Large intestine (tissue), 3 donors: ENCODE measurements at regions not wholly inside any gene's neighbourhood (a gene's known extent, or its start where the extent isn't known, plus 50 kb on each side); places are given as distances from the start of the nearest gene placed in this dataset.

Source experiments
- DNase-seq, 2 donors: peaks; one replicate each; pipeline versions ENCODE4 v3.0.0 to v3.0.0-alpha.2; 2013
- H3K27ac ChIP-seq: one replicate; pipeline ENCODE4 v1.5.1; 2013; ENCODE audit warnings: low read length
- H3K27me3 ChIP-seq: 2 replicates; pipeline ENCODE4 v1.6.1; 2013; ENCODE audit warnings: low read length; ENCODE audit not compliant: control insufficient read depth, insufficient read depth
- H3K36me3 ChIP-seq: 2 replicates; pipeline ENCODE4 v1.6.1; 2013; ENCODE audit warnings: low read length; ENCODE audit not compliant: control insufficient read depth, insufficient read depth
- H3K4me1 ChIP-seq: one replicate; pipeline ENCODE4 v1.6.1; 2013; ENCODE audit warnings: low read length; ENCODE audit not compliant: control insufficient read depth, insufficient read depth
- H3K4me3 ChIP-seq: one replicate; pipeline ENCODE4 v1.5.1; 2013; ENCODE audit warnings: low read length
- H3K9me3 ChIP-seq: one replicate; pipeline ENCODE4 v1.6.1; 2013; ENCODE audit warnings: mild to moderate bottlenecking, low read depth, low read length, moderate library complexity; ENCODE audit not compliant: control insufficient read depth
- whole genome bisulfite sequencing: methylation state at CpG from one replicate; pipeline ENCODE4 v1.1.5; 2013; ENCODE audit warnings: low lambda C conversion rate; ENCODE audit not compliant: insufficient coverage; 5-methylcytosine and 5-hydroxymethylcytosine counted together

GRCh38 chr13:23488442-23488841, 54.9 kb upstream of the SACS start:
- no peaks in the 10 kb centered on the region for H3K9me3 ChIP-seq
- no peaks in the 10 kb centered on the region for H3K4me1 ChIP-seq
- no peak overlapping the region for H3K4me3 ChIP-seq
- no CpG with 5 or more reads among the region's 6 CpGs for WGBS
- H3K27ac ChIP-seq, result no peak overlapping the region
- H3K36me3 ChIP-seq, result no peaks in the 10 kb centered on the region
- no peak for DNase-seq
- peaks cover 2% of the 10 kb centered on the region for H3K27me3 ChIP-seq

- Histone ChIP-seq H3K4me1 (no peaks in the 10 kb centered on the region), H3K27ac (no peak overlapping the region), H3K4me3 (no peak overlapping the region), H3K27me3 (no peaks in the 10 kb centered on the region), H3K9me3 (no peaks in the 10 kb centered on the region), H3K36me3 (no peaks in the 10 kb centered on the region)
- WGBS, result 100% methylated on average over 2 of the region's 2 CpGs
- DNase-seq, result no peak
Observed at GRCh38 chr13:23496255-23496654, 62.8 kb upstream of the SACS start.

GRCh38 chr13:23497191-23497590, 63.7 kb upstream of the SACS start:
- no peak for DNase-seq
- H3K36me3 ChIP-seq, result no peaks in the 10 kb centered on the region
- H3K4me3 ChIP-seq, result no peak overlapping the region
- H3K27me3 ChIP-seq, result no peaks in the 10 kb centered on the region
- H3K4me1 ChIP-seq, result no peaks in the 10 kb centered on the region
- no peaks in the 10 kb centered on the region for H3K9me3 ChIP-seq
- H3K27ac ChIP-seq, result no peak overlapping the region
- no CpG with 5 or more reads among the region's 6 CpGs for WGBS

- no peak for DNase-seq
- Histone ChIP-seq H3K9me3 (no peaks in the 10 kb centered on the region), H3K4me3 (no peak overlapping the region), H3K27me3 (no peaks in the 10 kb centered on the region), H3K36me3 (no peaks in the 10 kb centered on the region), H3K4me1 (no peaks in the 10 kb centered on the region), H3K27ac (no peak overlapping the region)
- 92% methylated on average over 2 of the region's 4 CpGs for WGBS
Observed at GRCh38 chr13:23500849-23501248, 67.3 kb upstream of the SACS start.

GRCh38 chr13:23504180-23504579, 66.0 kb upstream of the TNFRSF19 start:
- Histone ChIP-seq H3K27ac (no peak overlapping the region), H3K27me3 (no peaks in the 10 kb centered on the region), H3K9me3 (no peaks in the 10 kb centered on the region), H3K4me3 (no peak overlapping the region), H3K36me3 (no peaks in the 10 kb centered on the region), H3K4me1 (no peaks in the 10 kb centered on the region)
- no peak for DNase-seq
- WGBS, result no CpG with 5 or more reads among the region's 5 CpGs

DNA sequence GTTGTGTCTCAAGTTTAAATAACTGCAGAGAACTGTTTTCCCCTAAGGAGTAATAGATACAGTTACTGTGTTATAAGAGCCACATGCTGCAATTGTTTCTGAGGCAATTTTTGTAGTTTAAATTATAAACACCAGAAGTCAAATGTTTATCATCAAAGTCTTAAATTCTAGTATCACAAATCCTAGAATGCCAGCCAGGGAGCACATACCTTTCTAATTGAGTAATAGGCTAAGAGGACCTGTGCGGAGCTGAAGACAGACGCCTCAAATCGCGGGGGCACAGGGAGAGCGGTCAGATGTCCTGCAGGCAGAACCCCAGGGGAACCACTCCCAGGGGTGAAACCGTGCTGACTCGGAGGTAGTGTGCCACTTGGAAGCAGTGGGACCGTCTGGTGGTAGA, 65.2 kb upstream of the TNFRSF19 start:
- 20% methylated on average over 1 of the region's 8 CpGs for WGBS
- H3K27me3 ChIP-seq, result no peaks in the 10 kb centered on the region
- no peak for DNase-seq

DNA sequence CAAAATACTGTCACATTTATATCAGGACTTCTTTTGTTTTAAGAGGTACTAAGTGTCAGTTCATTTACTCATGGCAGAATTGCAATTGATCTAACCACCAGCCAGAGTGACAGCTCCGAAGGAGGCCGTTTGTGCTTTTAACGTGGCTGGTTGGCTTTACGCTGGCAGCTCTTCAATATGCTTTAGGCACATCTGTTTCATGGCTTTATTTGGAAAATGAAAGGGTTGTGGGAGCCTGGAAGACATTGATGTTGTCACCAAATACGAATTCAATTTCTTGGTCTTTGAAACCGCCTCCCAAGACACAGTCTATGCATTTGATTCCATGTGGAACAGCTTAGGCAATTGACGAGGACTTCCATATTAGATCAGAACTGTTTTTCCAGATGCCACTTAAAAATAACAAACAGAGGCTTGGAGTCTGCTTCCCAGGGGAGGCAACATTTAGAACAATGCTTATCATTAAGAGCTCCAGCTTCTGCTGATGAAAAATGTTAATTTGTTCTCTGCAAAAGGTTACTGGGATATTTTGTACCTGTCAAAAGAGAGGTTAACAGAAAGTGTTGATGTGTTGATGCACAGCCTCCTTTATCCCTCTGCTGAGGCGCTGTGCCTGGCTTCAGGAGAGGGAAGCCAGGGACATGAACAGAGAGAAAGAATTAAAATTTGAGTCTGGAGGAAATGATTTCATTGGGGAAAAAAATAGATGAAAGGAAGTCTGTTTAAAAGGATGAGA, 64.0 kb upstream of the TNFRSF19 start:
- Histone ChIP-seq H3K4me3 (no peak overlapping the region), H3K27me3 (no peaks in the 10 kb centered on the region), H3K27ac (no peak overlapping the region), H3K36me3 (no peaks in the 10 kb centered on the region), H3K9me3 (no peaks in the 10 kb centered on the region), H3K4me1 (no peaks in the 10 kb centered on the region)
- DNase-seq, result no peak
- WGBS, result 93% methylated on average over 3 of the region's 8 CpGs

More for the DNA sequence above, 65.2 kb upstream of the TNFRSF19 start:
- H3K9me3 ChIP-seq, result no peaks in the 10 kb centered on the region
- H3K4me3 ChIP-seq, result no peak overlapping the region
- no peaks in the 10 kb centered on the region for H3K4me1 ChIP-seq
- H3K27ac ChIP-seq, result no peak overlapping the region
- no peaks in the 10 kb centered on the region for H3K36me3 ChIP-seq

DNA sequence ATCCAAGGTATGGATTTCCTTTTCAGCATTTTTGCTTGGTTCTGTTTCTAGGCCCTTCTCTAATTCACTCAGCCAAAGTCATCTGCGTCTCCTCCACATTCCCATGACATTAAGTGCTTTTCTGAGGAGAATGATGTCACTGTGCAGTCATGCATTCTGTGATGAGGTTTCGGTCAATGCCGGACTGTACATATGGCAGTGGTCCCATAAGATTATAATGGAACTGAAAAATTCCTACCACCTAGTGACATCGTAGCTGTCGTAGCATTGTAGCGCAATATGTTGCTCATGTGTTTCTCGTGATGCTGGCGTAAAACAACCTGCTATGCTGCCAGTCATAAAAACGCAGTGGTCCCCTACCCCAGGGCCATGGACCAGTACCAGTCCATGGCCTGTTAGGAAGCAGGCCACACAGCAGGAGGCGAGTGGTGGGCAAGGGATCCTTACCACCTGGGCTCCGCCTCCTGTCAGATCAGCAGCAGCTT, 63.4 kb upstream of the TNFRSF19 start:
- 60% methylated on average over 1 of the region's 11 CpGs for WGBS

GRCh38 chr13:23509781-23510543, 60.2 kb upstream of the TNFRSF19 start:
- no peak overlapping the region for H3K27ac ChIP-seq
- H3K36me3 ChIP-seq, result no peaks in the 10 kb centered on the region
- H3K27me3 ChIP-seq, result peaks cover 2% of the 10 kb centered on the region
- H3K9me3 ChIP-seq, result no peaks in the 10 kb centered on the region
- H3K4me1 ChIP-seq, result no peaks in the 10 kb centered on the region
- 100% methylated on average over 1 of the region's 7 CpGs for WGBS
- H3K4me3 ChIP-seq, result no peak overlapping the region
- no peak for DNase-seq

More for the DNA sequence above, 63.4 kb upstream of the TNFRSF19 start:
- H3K27ac ChIP-seq, result no peak overlapping the region
- H3K4me1 ChIP-seq, result no peaks in the 10 kb centered on the region
- no peak overlapping the region for H3K4me3 ChIP-seq
- no peaks in the 10 kb centered on the region for H3K9me3 ChIP-seq
- DNase-seq, result peak in 1 of 2 donors; percentile 16
- no peaks in the 10 kb centered on the region for H3K36me3 ChIP-seq
- H3K27me3 ChIP-seq, result no peaks in the 10 kb centered on the region

GRCh38 chr13:23510544-23510916, 59.7 kb upstream of the TNFRSF19 start:
- peaks cover 2% of the 10 kb centered on the region for H3K27me3 ChIP-seq
- WGBS, result no CpG with 5 or more reads among the region's 1 CpG
- no peak for DNase-seq
- no peaks in the 10 kb centered on the region for H3K4me1 ChIP-seq
- no peaks in the 10 kb centered on the region for H3K9me3 ChIP-seq
- H3K27ac ChIP-seq, result no peak overlapping the region
- no peaks in the 10 kb centered on the region for H3K36me3 ChIP-seq
- H3K4me3 ChIP-seq, result no peak overlapping the region
